ENCODE measurements at regions not wholly inside any gene's neighbourhood (a gene's known extent, or its start where the extent isn't known, plus 50 kb on each side); places are given as distances from the start of the nearest gene placed in this dataset.

GRCh38 chr3:159829539-159830227, 159.0 kb upstream of the IL12A start:
- Histone ChIP-seq H3K9ac (ENCODE audit: insufficient read depth in 1 of 2, low read length in 2 of 2) (no peak overlapping the region), H3K27ac (ENCODE audit: low read depth in 1 of 2, low read length in 1 of 2) (peak overlapping the region in 1 of 2 donors; percentile 45), H3K4me1 (ENCODE audit: control insufficient read depth in 5 of 5, insufficient read depth in 5 of 5, low read length in 5 of 5) (peaks cover 0 to 17% (median 7%) of the 10 kb centered on the region in 5 donors), H3K36me3 (ENCODE audit: control insufficient read depth in 4 of 4, insufficient read depth in 4 of 4, low read length in 4 of 4) (no peaks in the 10 kb centered on the region), H3K27me3 (ENCODE audit: control insufficient read depth in 3 of 3, insufficient read depth in 3 of 3, low read length in 2 of 3) (peaks cover 0 to 12% (median 12%) of the 10 kb centered on the region in 3 donors), H3K4me3 (no peak overlapping the region), H3K9me3 (ENCODE audit: control insufficient read depth in 4 of 4, insufficient read depth in 3 of 4, low read length in 3 of 4) (no peaks in the 10 kb centered on the region)
- TF ChIP-seq, protein P1, sequence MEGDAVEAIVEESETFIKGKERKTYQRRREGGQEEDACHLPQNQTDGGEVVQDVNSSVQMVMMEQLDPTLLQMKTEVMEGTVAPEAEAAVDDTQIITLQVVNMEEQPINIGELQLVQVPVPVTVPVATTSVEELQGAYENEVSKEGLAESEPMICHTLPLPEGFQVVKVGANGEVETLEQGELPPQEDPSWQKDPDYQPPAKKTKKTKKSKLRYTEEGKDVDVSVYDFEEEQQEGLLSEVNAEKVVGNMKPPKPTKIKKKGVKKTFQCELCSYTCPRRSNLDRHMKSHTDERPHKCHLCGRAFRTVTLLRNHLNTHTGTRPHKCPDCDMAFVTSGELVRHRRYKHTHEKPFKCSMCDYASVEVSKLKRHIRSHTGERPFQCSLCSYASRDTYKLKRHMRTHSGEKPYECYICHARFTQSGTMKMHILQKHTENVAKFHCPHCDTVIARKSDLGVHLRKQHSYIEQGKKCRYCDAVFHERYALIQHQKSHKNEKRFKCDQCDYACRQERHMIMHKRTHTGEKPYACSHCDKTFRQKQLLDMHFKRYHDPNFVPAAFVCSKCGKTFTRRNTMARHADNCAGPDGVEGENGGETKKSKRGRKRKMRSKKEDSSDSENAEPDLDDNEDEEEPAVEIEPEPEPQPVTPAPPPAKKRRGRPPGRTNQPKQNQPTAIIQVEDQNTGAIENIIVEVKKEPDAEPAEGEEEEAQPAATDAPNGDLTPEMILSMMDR (IDR thresholded peaks at IDR 0.05; ENCODE audit: control extremely low read depth, extremely low read depth), result no peak
- ATAC-seq (ENCODE audit: insufficient read depth, low FRiP score) (peak; percentile 31), DNase-seq (peak; percentile 23 to 44 (median 44))
- 16 to 25% methylated on average over 7 of the region's 7 CpGs for WGBS, 2 donors

- Histone ChIP-seq H3K4me1 (ENCODE audit: control insufficient read depth in 5 of 5, insufficient read depth in 5 of 5, low read length in 5 of 5) (peaks cover 0 to 14% (median 6%) of the 10 kb centered on the region in 5 donors), H3K4me3 (no peak overlapping the region), H3K9me3 (ENCODE audit: control insufficient read depth in 4 of 4, insufficient read depth in 3 of 4, low read length in 3 of 4) (no peaks in the 10 kb centered on the region), H3K27ac (ENCODE audit: low read depth in 1 of 2, low read length in 1 of 2) (peak overlapping the region in 1 of 2 donors; percentile 77), H3K27me3 (ENCODE audit: control insufficient read depth in 3 of 3, insufficient read depth in 3 of 3, low read length in 2 of 3) (peaks cover 0 to 17% (median 12%) of the 10 kb centered on the region in 3 donors), H3K9ac (ENCODE audit: insufficient read depth in 1 of 2, low read length in 2 of 2) (no peak overlapping the region), H3K36me3 (ENCODE audit: control insufficient read depth in 4 of 4, insufficient read depth in 4 of 4, low read length in 4 of 4) (no peaks in the 10 kb centered on the region)
- 47 to 80% methylated on average over 1 of the region's 1 CpG for WGBS, 2 donors
- TF ChIP-seq, protein P1 (IDR thresholded peaks at IDR 0.05; ENCODE audit: control extremely low read depth, extremely low read depth), result no peak
- no peak for DNase-seq
- no peak for ATAC-seq (ENCODE audit: insufficient read depth, low FRiP score)
Observed at GRCh38 chr3:159830523-159831154, 158.0 kb upstream of the IL12A start.

DNA sequence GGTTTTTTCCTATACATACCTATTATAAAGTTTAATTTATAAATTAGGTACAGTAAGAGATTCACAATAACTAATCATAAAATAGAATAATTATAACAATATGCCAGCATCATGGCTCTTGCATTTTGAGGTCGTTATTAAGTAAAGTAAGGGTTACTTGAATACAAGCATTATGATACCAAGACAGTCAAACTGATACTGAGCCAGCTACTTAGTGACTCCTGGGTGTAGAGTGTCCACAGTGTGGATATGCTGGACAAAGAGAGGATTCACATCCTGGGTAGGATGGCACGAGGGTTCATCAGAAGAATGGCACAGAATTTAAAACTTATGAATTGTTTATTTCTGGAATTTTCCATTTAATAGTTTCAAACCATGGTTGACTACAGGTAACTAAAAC, 157.2 kb upstream of the IL12A start:
- DNase-seq (no peak), ATAC-seq (ENCODE audit: insufficient read depth, low FRiP score) (no peak)
- peaks cover 0 to 21% (median 6%) of the 10 kb centered on the region in 5 donors for H3K4me1 ChIP-seq (ENCODE audit: control insufficient read depth in 5 of 5, insufficient read depth in 5 of 5, low read length in 5 of 5)
- 83 to 93% methylated on average over 2 of the region's 2 CpGs for WGBS, 2 donors
- TF ChIP-seq, protein P1 (IDR thresholded peaks at IDR 0.05; ENCODE audit: control extremely low read depth, extremely low read depth), result no peak
- no peak overlapping the region for H3K9ac ChIP-seq (ENCODE audit: insufficient read depth in 1 of 2, low read length in 2 of 2)
- H3K36me3 ChIP-seq (ENCODE audit: control insufficient read depth in 4 of 4, insufficient read depth in 4 of 4, low read length in 4 of 4), result no peaks in the 10 kb centered on the region
- no peak overlapping the region for H3K27ac ChIP-seq (ENCODE audit: low read depth in 1 of 2, low read length in 1 of 2)
- peaks cover 0 to 17% (median 12%) of the 10 kb centered on the region in 3 donors for H3K27me3 ChIP-seq (ENCODE audit: control insufficient read depth in 3 of 3, insufficient read depth in 3 of 3, low read length in 2 of 3)
- no peak overlapping the region for H3K4me3 ChIP-seq
- no peaks in the 10 kb centered on the region for H3K9me3 ChIP-seq (ENCODE audit: control insufficient read depth in 4 of 4, insufficient read depth in 3 of 4, low read length in 3 of 4)
